Neural progenitor cell (in vitro differentiated cells): ENCODE measurements at regions not wholly inside any gene's neighbourhood (a gene's known extent, or its start where the extent isn't known, plus 50 kb on each side); places are given as distances from the start of the nearest gene placed in this dataset.

Source experiments
- EZH2 ChIP-seq: fragments of 200-600 bp; sonication (generic); IDR thresholded peaks from 2 replicates; pipeline ENCODE4 v1.6.1; 2017; ENCODE audit warnings: antibody characterized with exemption, mild to moderate bottlenecking, moderate library complexity
- EZH2phosphoT487 ChIP-seq: fragments of 200-600 bp; sonication (generic); IDR thresholded peaks from 2 replicates; pipeline ENCODE4 v1.6.1; 2017; ENCODE audit warnings: antibody characterized with exemption

DNA sequence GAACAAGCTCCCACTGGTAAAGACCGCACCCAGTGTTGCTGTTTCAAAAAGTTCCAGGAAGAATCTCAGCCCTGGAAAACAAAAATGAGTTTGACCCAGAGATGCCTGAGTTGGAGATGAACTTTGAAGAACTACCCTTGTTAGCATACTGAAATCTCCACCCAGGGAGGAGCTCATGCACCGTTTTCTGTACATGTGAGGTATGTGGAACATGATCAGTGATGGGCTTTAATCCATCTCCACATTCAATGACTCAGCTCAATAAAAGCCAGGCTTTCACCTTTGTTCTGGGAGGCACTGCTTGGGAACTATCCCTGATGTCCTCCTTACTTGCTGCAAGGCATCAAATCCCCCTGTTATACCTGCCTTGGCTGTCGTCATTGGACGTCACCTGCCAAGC is 279.9 kb downstream of the UQCRFS1 start:
- TF ChIP-seq EZH2 = no peak
- TF ChIP-seq EZH2phosphoT487 = no peak
